Inflammatory macrophage treated with lipopolysaccharide for 4 hours (primary cell): ENCODE measurements at regions not wholly inside any gene's neighbourhood (a gene's known extent, or its start where the extent isn't known, plus 50 kb on each side); places are given as distances from the start of the nearest gene placed in this dataset.
A peak's percentile ranks its signal among the peaks of the same experiment; 100 is the strongest.
"Not testable (repeated sequence)": the region's sequence is repeated elsewhere in the genome, so short reads cannot be mapped to it uniquely, and the experiment has no call there.

Source experiments
- DNase-seq: peaks from one replicate; pipeline ENCODE4 v3.0.0-alpha.2; 2020

DNA sequence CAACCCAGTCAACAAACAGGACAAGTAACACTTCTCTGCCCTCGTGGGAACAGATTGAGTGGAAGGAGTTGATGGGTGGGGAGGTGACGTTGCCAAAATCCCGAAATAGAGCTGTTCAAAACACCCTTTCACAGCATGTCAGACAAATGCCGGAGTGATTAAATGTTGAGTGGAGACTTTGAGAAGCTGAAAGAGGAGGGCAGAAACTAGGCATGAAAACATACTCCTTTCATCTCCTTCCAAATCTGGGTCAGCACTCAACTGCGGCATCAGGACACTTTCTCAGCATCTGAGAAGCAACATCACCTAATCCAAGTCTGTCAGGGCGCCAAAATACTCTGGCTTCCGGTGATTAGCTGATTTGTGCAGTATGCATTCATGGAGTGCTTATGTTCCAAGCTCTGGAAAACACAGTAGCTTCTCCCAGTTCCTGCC, 51.5 kb upstream of the MRI1 start:
- DNase-seq, result no peak

DNA sequence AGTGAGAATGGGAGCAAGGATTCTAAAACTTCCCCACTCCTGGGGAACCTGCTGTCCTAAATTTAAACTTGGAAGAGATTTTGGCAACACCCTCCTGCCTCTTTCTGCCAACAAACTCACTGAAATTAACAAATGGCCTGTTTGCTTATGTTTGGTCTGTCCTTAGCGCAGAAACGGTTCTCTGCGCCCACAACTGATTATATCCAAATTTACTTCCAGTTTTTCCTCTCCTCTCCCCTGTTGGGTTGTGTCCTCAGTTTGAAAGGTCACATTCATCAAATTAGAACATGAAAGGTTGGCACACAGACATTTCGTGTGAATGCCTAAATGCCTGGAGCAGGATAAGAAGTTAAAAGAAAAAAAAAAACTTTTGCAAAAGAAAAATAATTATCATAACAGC, 56.4 kb upstream of the MRI1 start:
- DNase-seq, result no peak

DNA sequence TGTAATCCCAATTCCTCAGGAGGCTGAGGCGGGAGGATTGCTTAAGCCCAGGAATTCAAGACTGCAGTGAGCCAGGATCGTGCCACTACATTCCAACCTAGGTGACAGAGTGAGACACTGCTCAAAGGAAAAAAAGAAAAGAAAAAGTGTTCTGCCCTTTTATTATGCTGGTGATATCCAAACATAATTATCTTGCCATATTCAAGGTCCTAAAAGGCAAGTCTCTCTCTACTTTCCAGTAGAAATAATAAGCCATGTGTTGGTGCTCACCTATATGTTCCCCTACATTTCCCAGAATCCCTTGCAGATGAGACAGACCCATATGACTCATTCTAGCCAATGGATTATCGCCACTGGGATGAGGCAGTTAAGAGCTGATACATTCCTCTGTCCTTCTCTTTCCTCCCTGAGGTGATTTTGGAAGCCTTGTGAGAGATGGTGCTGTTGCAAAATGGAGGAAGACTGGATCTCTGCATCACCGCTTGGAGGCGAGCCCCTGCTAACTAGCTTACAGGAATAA, 58.3 kb upstream of the MRI1 start:
- no peak for DNase-seq

DNA sequence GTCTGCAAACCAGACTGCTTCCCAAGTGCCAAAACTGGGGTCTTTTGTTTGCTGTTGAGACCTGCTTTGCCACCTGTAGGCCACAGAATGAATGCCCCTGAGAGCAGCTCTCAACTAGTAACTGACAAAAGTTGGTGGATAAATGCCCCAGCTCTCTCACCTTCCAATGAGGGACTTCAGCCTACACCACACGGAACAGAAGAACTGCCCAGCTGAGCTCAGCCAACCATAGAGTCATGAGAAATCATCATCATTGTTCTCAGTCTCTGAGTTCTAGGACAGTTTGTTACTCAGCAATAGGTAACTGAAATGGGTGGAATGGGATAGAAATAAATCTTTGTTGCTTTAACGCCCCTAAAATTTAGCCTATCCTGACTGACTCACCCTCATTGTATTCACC, 59.1 kb upstream of the MRI1 start:
- DNase-seq, result no peak

DNA sequence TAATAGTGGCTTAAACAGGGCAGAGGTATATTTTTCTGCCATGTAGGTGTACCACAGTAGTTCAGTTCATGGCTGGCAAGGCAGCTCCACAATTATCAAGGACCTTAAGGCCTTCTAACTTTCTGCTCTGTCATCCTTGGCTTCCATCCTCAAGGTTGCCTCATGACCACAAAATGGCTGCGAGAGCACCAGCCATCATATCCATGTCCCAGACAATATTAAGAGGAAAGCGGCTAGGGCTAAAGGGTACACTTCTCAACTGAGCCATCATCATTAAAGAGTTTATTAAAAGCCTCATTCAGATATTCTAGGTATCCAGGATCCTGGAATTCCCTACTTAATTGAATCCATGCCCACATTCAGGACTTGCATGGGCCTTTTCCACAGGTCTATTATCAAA, 62.7 kb upstream of the MRI1 start:
- no peak for DNase-seq

DNA sequence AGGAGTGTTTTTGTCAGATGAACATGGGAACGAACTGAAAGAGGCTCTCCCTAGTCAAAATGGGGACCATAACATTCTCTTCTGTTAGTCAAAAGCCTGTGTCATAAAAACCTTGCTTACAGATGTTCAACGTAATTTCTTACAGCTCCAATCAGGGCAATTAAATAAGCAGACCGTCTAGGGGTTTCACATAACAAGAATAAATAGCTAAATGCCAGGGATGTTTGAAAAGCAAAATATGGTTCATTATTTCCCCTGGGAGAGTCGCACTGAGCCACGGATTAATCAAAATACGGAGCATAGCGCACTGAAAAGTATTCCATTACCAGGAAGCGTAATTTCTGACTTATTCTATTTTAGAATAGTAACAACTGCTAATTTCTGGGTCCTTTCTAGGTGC, 63.7 kb upstream of the MRI1 start:
- no peak for DNase-seq

DNA sequence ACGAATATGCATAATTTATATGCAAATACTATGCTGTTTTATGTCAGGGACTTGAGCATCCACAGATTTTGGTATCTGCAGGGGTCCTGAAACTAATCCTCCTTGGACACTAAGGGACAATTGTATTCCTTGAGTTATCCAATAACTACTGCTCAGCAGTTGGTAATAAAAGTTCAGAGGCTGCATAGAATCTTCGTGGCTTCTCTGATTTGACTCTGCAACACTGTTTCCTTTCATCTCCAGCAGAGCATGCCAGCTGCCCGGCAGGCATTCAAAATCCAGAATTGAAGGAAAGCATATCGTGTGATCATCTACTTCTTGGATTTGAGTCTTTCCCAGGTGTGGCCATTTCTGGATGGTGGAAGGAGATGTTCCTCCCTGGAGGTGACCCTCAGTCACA, 64.5 kb upstream of the MRI1 start:
- no peak for DNase-seq

DNA sequence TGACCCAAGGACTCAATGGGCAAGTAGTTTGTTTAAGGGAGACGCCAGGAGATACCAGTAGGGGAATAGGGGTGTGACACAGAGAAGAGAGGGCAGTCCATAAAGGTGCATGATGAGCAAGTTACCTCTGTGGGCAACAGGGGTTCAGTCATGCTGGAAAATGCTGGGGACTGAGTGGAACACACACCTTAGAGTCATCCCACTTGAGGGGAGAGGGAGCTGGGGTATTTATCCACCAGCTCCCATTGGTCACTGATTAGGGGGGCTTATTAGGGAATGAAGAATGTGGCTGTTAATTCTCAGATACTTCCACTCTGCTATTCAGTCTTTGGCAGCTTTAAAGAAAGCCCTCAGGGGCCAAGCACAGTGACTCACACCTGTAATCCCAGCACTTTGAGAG, 67.5 kb upstream of the MRI1 start:
- DNase-seq, result no peak

DNA sequence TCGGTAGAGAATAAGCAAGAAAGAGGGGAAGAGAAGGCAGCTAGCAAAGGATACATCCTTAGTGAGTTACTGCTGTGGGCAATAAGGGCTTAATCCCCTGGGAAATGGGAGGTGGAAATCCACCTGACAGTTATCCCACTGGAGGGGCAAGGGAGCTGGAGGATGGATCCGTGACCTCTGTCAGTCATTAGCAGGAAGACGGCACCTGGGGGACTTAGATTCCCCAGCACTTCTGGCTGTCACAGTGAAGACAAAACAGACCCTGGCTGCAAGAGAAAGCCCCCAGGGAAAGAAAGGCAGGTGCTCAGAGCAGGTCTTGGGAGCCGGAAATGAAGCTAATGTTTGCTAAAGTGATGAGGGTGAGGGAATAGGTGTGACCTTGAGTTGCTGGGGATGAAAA, 70.4 kb upstream of the MRI1 start:
- DNase-seq, result no peak

DNA sequence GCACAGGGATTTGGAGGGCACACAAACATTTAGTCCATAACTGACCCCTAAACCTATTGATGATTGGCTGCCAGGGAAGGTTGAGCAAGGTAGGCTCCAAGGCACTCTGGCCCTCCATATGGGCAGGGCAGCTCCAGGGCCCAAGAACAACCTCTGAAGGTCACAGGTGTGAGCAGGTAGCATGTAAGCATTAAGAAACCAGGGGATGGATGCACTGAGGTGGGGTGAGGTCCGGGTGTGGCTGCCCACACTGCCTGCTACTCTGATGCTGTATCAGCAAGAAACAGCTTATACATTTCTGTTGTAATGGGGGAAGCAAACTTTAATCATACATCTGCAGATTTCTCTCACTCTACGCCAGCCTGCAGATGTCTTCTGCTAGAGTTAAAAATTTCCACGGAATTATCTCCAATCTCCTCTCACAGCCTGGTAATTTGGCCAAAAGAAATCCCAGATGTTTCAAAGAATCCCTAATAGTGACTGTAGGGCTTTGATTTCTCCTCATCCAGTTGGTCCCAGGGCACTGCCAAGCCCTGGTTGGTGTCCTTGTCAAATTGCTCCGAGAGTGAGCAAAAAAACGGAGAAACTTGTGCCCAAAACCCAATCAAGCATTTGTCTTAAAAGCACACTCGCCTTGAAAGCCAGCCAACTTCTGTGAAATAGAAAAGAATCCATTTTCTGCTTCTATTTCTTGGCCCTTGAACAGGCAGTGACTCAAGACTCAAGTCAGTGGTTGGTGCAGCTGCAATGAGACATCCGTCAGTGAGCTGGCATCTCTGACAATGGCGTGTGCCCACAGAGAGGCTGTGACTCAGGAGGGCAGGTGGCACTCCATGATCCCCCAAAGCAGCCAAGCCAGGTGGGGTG, 72.5 kb upstream of the MRI1 start:
- DNase-seq, result no peak

DNA sequence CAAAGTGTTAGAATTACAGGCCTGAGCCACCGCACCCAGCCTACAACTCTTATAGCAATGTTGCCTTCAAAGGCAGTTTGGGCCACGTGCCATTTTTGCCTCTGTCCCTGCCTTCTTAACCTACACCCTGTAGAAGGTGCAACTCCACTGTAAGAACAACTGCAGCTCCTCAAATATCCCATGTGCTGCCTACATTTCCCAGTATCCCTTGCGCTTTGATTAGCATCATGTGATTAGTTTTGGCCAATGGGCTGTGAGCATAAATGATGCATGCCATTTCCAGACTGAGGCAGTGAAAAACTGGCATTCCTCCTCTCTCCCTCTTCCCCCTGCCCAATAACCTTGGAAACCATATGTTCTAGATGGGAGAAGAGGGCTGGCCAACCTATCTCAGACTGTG, 75.2 kb upstream of the MRI1 start:
- peak; percentile 4 for DNase-seq

DNA sequence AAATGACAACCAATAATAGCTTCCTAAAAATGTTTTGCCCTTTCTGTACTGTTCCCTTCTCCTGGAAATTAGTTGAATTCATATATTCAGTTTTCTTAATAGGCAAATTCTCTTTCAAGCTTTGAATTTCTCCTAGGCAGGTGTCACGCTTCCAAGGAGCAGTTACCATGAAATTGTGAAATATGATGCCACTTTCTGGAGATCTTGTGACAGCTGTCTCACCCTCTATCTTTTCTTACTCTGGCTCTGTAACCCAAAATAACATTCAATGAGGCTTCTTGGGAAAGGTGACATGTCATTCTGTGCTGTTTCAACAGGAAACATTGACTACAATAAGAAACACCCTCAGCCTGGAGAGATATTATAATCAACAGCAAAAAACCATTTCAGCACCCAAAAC, 80.3 kb upstream of the MRI1 start:
- DNase-seq, result no peak

DNA sequence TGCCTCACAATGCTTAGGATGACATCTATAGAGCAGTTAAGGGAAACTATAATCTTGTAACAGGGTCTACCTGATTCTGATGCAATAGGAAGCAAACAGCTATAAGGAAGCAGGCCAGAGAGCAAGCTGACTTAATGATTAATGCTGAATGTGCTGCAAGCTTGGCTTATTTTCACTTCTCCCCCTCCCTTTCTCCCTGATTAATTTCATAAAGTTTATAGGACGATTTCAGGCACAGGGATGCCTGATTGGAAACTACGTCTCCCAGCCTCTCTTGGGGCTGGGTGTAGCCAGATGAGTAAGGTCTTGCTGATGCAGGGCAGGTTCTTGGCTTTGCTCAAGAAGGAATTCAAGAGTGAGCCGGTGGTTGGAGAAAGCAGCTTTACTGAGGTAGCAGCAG, 82.8 kb upstream of the MRI1 start:
- no peak for DNase-seq

DNA sequence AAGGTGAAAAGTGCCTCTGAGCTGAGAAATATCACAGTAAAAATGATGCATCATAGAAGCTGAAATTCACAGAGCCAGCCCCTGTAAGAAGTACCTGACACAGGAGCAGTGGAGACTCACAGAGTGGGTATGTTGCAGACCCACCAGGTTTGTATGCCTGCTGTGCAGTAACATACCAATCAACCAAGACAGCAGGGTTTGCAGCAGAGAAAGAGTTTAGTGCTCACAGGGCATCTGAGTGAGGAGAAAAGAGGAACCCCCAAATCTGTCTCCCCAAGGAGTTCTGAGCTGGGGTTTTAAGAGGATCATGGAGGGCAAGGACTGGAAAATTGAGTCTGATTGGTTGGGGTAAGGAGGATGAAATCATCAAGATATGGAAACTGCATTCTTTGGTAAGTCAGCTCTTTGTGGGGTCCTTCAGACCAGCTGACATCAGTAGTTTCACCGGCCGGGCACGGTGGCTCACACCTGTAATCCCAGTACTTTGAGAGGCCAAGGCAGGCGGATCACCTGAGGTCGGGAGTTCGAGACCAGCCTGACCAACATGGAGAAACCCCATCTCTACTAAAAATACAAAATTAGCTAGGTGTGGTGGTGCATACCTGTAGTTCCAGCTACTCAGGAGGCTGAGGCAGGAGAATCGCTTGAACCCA, 83.5 kb upstream of the MRI1 start:
- not testable (repeated sequence) for DNase-seq

DNA sequence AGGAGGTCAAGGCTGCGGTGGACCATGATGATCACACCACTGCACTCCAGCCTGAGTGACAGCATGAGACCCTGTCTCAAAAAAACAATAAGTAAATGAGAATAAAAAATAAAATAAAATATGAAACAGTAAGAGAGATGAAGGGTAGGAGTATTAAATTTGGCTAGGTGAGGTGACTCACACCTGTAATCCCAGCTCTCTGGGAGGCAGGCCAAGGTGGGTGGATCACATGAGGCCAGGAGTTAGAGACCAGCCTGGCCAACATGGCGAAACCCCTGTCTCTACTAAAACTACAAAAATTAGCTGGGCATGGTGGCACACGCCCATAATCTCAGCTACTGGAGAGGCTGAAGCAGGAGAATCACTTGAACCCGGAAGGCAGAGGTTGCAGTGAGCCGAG, 87.4 kb upstream of the MRI1 start:
- not testable (repeated sequence) for DNase-seq

DNA sequence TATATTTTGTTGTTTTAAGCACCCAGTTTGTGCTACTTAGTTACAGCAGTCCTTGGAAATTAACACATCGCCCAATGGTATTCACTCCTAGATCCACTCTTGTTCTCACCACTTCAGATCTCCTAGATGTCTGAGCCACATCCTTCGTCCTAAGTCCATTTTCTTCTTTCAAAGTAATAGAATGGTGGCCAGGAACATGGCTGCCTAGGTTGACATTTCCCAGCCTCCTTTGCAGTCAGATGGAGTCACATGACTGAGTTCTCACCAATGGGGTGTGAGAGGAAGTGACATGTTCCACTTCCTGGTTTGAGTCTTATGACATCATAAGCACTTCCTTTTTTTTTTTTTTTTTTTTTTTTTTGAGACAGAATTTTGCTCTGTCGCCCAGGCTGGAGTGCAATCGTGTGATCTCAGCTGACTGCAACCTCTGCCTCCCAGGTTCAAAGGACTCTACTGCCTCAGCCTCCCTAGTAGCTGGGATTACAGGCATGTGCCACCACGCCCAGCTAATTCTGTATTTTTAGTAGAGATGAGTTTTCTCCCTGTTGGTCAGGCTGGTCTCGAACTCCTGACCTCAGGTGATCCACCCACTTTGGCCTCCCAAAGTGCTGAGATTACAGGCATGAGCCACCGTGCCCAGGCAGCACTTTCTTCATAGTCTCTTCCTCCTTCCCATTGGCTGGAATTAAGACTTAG, 91.7 kb upstream of the MRI1 start:
- DNase-seq, result peak; percentile 52

DNA sequence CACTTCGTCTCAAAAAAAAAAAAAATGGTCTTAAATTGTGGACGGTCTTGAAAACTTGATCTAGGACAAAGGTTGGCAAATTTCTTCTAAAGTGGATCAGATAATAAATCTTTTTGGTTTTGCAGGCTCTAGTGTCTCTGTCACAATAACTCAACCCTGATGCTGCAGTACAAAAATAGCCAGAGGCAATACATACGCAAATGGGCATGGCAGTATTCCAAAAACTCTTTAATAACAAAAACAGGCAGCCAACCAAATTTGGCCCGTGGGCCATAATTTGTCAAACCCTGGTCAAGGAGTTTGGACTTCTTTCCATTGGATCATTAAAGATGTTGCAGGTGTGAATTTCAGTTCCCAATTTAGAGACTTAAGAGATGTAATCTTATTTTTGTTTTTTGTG, 93.5 kb upstream of the MRI1 start:
- DNase-seq, result no peak

DNA sequence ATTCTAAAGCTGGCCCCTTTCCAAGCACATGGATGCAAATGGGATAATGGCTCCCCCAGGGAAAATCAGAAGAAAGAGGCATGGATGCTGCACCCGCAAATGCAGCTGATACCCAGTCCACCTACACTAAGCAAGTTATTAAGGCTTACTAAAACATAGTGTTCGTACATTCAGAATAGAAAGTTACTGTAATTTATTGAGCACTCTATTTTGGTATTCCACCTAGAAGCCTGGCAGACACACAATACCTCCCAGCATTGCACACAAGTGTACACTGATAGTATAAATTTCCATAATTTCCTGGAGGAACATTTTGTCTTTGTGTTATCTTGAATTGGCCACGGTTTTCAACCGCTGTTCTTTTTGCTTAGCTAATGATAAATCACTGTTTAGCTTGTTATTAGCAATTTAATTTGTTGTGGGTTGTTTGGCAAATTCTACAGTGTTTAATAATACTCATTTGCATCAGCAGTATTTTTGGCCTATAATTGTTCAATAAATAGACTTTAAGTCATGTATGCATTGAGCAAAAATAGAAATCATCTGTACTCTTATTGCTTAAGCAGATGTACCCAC, 94.5 kb upstream of the MRI1 start:
- DNase-seq, result no peak

DNA sequence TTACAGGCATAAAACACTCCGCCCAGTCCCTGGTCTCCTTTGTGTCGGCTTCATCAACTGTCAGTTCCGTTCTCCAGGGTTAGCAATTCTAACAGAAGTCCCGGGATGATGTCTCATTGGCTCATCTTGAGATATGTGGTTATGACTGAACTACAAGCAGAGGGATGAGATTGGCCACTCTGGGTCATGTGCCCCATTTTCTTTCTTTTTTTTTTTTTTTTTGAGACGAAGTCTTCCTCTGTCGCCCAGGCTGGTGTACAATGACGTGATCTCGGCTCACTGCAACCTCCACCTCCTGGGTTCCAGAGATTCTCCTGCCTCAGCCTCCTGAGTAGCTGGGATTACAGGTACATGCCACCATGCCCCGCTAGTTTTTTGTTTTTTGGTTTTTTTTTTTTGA, 95.4 kb upstream of the MRI1 start:
- no peak for DNase-seq

DNA sequence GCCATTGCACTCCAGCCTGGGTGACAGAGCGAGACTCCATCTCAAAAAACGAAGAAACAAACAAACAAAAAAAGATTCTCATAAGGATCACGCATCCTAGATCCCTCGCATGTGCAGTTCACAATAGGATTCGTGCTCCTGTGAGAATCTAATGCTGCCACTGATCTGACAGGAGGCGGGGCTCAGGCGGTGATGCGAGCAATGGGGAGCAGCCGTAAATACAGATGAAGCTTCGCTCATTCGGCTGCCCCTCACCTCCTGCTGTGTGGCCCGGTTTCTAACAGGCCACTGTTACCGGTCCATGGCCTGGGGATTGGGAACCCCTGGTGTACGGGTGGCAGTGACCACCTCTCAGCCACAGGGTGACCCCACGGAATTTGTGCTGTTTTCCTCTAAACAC, 98.2 kb upstream of the MRI1 start:
- no peak for DNase-seq

DNA sequence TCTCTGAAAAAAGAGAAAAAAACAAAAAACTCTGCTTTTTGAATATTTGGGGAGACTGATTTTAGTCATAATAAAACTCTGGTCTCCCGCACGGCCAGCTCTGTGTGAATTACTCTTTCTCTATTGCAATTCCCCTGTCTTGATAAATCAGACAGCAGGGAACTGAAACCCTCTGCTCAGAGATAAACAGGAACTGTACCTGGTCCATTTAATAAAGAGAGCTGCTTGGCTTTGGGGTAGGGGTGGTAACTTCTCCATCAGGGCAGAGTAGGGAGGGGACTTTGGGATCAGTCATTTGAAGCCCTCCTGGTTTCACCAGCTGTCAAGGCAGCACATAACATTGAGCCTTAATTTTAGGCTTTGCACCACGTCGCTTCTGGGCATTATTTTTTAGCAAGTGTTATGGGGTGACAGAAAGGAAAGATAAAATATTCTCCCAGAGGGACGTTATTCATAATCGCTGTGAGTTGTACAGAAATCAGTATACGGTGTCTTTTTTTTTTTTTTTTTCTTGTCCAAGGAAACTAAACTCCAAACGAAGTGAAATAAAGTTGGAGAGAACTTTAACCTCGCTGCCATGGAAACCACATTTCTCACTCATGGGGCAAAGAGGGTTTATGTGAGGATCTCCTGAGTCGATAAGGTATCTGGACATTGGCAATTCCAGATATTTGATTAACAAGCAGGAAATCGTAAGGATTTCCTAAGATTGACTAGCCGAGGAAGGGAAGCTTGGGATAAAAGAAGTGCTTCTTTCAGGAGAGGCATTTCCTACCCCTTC, 99.0 kb upstream of the MRI1 start:
- DNase-seq, result no peak

DNA sequence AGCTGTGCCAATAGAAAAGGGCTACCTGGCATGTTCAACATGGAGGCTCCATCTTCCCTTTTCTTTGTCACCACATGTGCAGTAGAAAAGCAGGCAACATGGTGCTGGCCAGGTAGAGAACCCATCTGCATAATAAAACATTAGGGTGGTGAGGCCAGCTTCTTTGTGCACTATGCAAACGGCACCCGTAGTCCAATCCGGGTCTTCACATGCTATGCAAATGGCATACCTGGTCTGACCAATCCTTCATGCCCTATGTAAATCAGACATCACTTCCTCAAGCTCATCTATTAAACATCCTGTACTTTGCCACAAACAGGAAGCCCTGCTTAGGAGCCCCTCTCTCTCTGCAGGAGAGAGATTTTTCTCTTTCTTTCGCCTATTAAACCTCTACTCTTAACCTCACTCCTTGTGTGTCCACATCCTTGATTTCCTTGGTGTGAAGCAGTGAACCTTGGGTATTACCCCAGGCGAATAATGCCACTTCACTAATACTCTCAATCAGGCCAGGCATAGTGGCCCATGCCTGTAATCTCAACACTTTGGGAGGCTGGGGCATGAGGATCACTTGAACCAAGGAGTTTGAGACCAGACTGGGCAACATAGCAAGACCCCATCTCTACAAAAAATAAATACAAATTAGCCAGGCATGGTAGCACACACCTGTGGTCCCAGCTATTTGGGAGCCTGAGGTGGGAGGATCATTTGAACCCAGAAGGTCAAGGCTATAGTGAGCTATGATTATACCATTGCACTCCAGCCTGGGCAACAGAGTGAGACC, 111.3 kb upstream of the MRI1 start:
- no peak for DNase-seq
